Suppressor macrophage (primary cell): ENCODE measurements at regions not wholly inside any gene's neighbourhood (a gene's known extent, or its start where the extent isn't known, plus 50 kb on each side); places are given as distances from the start of the nearest gene placed in this dataset.

Experiments used
- DNase-seq, 4 experiments: peaks; one replicate each; pipeline ENCODE4 v3.0.0-alpha.2; 2020 to 2022

GRCh38 chr6:12383448-12383847 lies 93.3 kb downstream of the EDN1 start:
- peak; percentile 6 to 41 (median 13) for DNase-seq

GRCh38 chr6:12384357-12384912 lies 94.3 kb downstream of the EDN1 start:
- DNase-seq: no peak

GRCh38 chr6:12385316-12385715 lies 95.2 kb downstream of the EDN1 start:
- DNase-seq: no peak

GRCh38 chr6:12386816-12387215 lies 96.7 kb downstream of the EDN1 start:
- DNase-seq: no peak

GRCh38 chr6:12391472-12391871 lies 101.3 kb downstream of the EDN1 start:
- no peak for DNase-seq

- DNase-seq: no peak
Observed at GRCh38 chr6:12392490-12392889, 102.3 kb downstream of the EDN1 start.

- no peak for DNase-seq
Observed at GRCh38 chr6:12393100-12393499, 102.9 kb downstream of the EDN1 start.

- DNase-seq: no peak
Observed at GRCh38 chr6:12394170-12394569, 104.0 kb downstream of the EDN1 start.

- no peak for DNase-seq
Observed at GRCh38 chr6:12395898-12396297, 105.7 kb downstream of the EDN1 start.

GRCh38 chr6:12401200-12401599 lies 111.0 kb downstream of the EDN1 start:
- no peak for DNase-seq

- DNase-seq: no peak
Observed at GRCh38 chr6:12403201-12403826, 113.2 kb downstream of the EDN1 start.

GRCh38 chr6:12403947-12404647 lies 113.9 kb downstream of the EDN1 start:
- no peak for DNase-seq

- no peak for DNase-seq
Observed at GRCh38 chr6:12404651-12405050, 114.5 kb downstream of the EDN1 start.

GRCh38 chr6:12408752-12409151 lies 118.6 kb downstream of the EDN1 start:
- DNase-seq: no peak

GRCh38 chr6:12410946-12411345 lies 120.8 kb downstream of the EDN1 start:
- DNase-seq: no peak

GRCh38 chr6:12414096-12414675 lies 124.0 kb downstream of the EDN1 start:
- DNase-seq: no peak

GRCh38 chr6:12415980-12416598 lies 125.9 kb downstream of the EDN1 start:
- DNase-seq: no peak

- DNase-seq: no peak
Observed at GRCh38 chr6:12417191-12417590, 127.0 kb downstream of the EDN1 start.

- DNase-seq: no peak
Observed at GRCh38 chr6:12418946-12419345, 128.8 kb downstream of the EDN1 start.

GRCh38 chr6:12419631-12420272 lies 129.6 kb downstream of the EDN1 start:
- DNase-seq: no peak

- DNase-seq: no peak
Observed at GRCh38 chr6:12420626-12421025, 130.5 kb downstream of the EDN1 start.

GRCh38 chr6:12421596-12421995 lies 131.4 kb downstream of the EDN1 start:
- DNase-seq: no peak

GRCh38 chr6:12422848-12423247 lies 132.7 kb downstream of the EDN1 start:
- no peak for DNase-seq
